Epithelial cell of esophagus (primary cell): ENCODE measurements at regions not wholly inside any gene's neighbourhood (a gene's known extent, or its start where the extent isn't known, plus 50 kb on each side); places are given as distances from the start of the nearest gene placed in this dataset.
"Not testable (repeated sequence)": the region's sequence is repeated elsewhere in the genome, so short reads cannot be mapped to it uniquely, and the experiment has no call there.

Source experiments
- DNase-seq: peaks from one replicate; pipeline ENCODE4 v3.0.0; 2010; ENCODE audit warnings: low read depth
- H3K4me3 ChIP-seq: 2 replicates; pipeline ENCODE4 v1.5.1; 2011; ENCODE audit warnings: mild to moderate bottlenecking, low read length, control low read depth
- TF ChIP-seq, protein P1 (sequence below): IDR thresholded peaks from 2 replicates; pipeline ENCODE4 v1.5.1; 2011; ENCODE audit warnings: low read depth, mild to moderate bottlenecking, low read length, control low read depth, inconsistent platforms; ENCODE audit not compliant: insufficient read depth; ENCODE audit errors: missing control alignments

DNA sequence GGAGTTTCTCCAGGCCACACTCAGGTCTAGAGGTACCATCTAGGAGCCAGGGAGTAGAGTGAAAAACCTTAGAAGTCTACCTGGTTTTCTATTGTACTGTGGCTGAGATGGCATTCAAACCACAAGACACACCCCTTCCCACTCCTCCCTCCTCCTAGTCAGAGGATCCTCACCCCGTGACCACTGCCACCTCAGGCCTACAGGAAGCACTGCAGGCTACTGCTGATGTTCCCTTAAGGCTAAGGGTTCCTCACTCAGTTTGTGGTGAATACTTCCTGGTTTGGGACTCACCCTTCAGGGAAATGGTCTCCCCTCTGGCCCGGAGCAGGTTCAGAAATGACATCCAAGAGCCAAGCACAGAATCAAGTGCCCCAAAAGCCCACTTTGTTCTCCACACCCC is 1293.9 kb downstream of the JRKL start:
- no peak overlapping the region for H3K4me3 ChIP-seq
- TF ChIP-seq, protein P1, sequence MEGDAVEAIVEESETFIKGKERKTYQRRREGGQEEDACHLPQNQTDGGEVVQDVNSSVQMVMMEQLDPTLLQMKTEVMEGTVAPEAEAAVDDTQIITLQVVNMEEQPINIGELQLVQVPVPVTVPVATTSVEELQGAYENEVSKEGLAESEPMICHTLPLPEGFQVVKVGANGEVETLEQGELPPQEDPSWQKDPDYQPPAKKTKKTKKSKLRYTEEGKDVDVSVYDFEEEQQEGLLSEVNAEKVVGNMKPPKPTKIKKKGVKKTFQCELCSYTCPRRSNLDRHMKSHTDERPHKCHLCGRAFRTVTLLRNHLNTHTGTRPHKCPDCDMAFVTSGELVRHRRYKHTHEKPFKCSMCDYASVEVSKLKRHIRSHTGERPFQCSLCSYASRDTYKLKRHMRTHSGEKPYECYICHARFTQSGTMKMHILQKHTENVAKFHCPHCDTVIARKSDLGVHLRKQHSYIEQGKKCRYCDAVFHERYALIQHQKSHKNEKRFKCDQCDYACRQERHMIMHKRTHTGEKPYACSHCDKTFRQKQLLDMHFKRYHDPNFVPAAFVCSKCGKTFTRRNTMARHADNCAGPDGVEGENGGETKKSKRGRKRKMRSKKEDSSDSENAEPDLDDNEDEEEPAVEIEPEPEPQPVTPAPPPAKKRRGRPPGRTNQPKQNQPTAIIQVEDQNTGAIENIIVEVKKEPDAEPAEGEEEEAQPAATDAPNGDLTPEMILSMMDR: peak; percentile 26
- DNase-seq: peak; percentile 59

DNA sequence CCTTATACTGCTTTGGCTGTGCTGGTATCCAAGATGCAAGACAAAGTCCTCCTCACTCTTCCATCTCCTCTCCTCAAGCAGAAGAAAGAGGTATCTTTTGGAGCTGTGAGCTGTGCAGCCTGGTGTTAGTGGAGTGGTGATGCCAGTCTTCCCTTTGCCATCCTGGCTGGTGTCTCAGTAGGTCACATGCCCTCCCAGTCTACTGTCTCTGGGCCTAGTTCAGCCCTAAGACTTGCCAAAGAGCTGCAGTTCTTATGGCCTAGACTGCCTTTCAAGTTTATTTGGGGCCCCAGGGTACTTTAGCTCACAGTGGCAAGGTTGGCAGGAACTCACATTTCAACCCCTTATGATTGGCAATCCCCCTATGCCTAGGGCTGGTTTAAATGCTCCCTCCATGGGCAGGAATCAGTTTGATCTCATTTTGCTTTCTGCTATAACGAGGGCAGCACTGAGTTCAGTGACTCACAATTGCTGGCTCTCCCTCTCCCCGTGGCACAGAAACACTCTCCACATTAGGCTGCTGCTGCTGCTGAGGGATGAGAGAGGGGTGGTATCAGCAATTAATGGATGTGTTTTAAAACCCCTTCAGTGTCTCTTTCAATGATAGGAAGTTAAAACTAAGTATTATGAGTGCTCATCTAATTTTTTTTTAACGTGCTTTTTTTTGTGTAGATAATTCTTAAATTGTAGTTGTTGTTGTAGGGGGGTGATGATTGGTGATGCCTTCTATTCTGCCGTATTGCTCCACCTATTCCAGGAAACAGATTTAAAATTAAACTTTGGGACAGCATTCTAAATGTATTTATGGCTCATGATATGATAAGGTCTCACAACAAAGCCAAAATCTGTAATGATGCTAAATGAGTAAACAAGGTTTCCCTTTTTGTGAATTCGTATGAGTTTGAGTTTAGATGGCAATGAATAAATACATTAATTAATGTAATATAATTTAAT is 1295.0 kb downstream of the JRKL start:
- TF ChIP-seq, protein P1: no peak
- no peak overlapping the region for H3K4me3 ChIP-seq
- no peak for DNase-seq

DNA sequence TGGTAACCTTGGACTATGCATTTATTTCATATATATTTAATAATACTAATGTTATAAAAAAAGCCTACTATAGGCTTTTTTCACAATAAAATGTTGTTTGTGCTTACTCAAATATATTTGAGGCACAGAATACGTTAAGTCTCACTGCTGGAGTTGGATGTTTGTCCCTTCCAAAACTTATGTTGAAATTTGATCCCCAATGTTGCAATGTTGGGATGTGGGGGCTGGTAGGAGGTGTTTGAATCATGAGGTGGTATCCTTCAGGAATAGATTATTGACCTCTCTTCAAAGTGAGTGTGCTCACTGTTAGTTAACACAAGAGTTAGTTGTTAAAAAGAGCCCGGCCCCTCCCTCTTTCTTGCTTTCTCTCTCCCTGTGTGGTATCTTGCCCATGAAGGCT is 1295.9 kb downstream of the JRKL start:
- no peak overlapping the region for H3K4me3 ChIP-seq
- TF ChIP-seq, protein P1: no peak
- no peak for DNase-seq

DNA sequence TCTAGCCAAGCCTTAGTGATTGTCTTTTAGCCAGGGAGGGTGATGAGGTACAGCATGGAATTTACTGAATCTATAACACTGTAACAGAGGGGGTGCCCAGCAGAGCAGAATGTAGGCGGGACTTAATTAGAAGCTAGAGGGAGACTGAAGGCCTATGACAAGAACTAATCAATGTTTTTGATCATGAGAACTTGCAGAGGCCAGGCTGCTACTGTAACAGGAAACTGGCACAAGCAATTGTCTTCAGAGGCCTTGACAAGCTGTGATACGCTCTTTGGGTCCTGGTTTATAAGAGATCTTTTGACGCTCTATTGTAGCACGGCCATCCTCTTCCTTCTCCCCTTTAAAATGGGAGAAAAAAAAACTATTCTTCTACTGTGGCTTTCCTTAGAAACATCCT is 1297.3 kb downstream of the JRKL start:
- no peak for DNase-seq
- TF ChIP-seq, protein P1: no peak
- H3K4me3 ChIP-seq: no peak overlapping the region

DNA sequence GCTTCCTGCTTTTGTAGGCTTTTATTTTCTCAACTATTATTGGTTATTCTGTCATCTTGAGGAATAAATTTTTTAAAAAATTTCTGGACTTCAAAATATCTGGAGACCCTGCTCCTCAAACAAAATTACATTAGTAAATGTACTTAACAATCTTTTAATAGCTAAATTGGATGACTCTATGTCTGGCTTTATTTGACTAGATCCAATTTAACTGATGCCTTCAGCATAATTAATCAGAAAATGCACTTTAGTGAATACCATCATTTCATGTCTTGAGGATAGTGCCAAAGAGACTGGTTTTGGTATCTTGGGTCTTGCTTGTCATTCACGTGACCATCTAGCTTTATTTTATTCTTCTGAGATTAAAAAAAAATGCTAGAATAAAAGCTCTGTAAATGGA is 1301.2 kb downstream of the JRKL start:
- DNase-seq: no peak
- no peak overlapping the region for H3K4me3 ChIP-seq
- TF ChIP-seq, protein P1: no peak

DNA sequence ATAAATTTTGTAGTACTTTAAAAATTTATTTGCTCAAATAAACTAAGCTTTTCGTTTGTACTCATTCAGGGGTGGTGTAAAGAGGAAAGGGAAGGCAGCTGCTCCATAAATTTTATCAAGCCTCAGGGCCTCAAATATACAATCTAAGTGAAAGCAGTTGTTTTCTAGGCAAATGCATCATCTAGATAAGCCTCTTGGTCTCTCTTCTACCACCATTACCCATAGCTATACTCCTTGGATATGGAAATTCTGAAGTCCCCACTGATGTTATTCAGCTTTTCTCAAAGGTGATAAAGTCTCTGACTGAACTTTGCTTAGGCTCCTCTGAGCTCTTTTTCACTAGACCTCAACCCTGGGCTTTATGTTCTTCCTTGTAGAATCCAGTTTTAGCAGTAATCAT is 1313.1 kb downstream of the JRKL start:
- H3K4me3 ChIP-seq: no peak overlapping the region
- DNase-seq: no peak
- TF ChIP-seq, protein P1: no peak

DNA sequence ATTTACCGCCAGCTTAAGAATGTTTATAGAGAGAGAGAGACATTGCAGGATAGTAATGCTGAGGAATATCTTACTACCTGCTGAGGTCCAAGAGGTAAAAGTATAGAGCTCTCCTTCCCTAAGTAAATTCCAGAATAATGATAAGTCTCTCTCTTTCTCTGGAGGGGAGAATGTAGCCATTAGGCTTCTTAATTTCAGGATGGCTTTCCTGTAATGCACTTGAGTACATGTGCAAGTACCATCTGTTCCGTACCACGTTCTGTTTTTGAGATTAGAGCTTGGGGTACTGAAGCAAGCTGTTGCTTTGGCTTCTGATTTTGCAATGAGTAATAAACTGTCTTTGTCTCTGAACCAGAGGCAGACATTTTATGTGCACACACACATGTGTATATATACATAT is 1314.0 kb downstream of the JRKL start:
- H3K4me3 ChIP-seq: no peak overlapping the region
- DNase-seq: no peak

DNA sequence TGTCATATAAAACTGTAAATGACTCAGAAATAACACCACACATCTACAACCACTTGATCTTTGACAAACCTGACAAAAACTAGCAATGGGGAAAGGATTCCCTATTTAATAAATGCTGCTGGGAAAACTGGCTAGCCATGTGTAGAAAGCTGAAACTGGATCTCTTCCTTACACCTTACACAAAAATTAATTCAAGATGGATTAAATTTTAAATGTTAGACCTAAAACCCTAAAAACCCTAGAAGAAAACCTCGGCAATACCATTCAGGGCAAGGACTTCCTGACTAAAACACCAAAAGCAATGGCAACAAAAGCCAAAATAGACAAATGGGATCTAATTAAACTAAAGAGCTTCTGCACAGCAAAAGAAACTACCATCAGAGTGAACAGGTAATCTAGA is 1315.3 kb upstream of the CNTN5 start:
- H3K4me3 ChIP-seq: not testable (repeated sequence)

More for the DNA sequence above, 1314.0 kb downstream of the JRKL start:
- TF ChIP-seq, protein P1: no peak

More for the DNA sequence above, 1315.3 kb upstream of the CNTN5 start:
- not testable (repeated sequence) for DNase-seq
